Ishikawa (cell line): ENCODE measurements at regions not wholly inside any gene's neighbourhood (a gene's known extent, or its start where the extent isn't known, plus 50 kb on each side); places are given as distances from the start of the nearest gene placed in this dataset.

Experiments used
- CEBPB ChIP-seq: IDR thresholded peaks from 2 replicates; pipeline ENCODE4 v1.6.1; 2012
- CREB1 ChIP-seq: IDR thresholded peaks from 2 replicates; pipeline ENCODE4 v1.6.1; 2012; ENCODE audit warnings: low read depth
- EGR1 ChIP-seq: IDR thresholded peaks from 2 replicates; pipeline ENCODE4 v1.6.1; 2012
- EP300 ChIP-seq: IDR thresholded peaks from 2 replicates; pipeline ENCODE4 v1.6.1; 2012; ENCODE audit warnings: borderline replicate concordance
- FOXM1 ChIP-seq: IDR thresholded peaks from 2 replicates; pipeline ENCODE4 v1.6.1; 2012; ENCODE audit warnings: low read depth, borderline replicate concordance
- MAX ChIP-seq: IDR thresholded peaks from 2 replicates; pipeline ENCODE4 v1.6.1; 2012
- NFIC ChIP-seq: IDR thresholded peaks from 2 replicates; pipeline ENCODE4 v1.6.1; 2012
- RAD21 ChIP-seq: IDR thresholded peaks from 2 replicates; pipeline ENCODE4 v1.6.1; 2012; ENCODE audit warnings: low read depth
- REST ChIP-seq: IDR thresholded peaks from 2 replicates; pipeline ENCODE4 v1.6.1; 2012; ENCODE audit warnings: low read depth, mild to moderate bottlenecking
- TAF1 ChIP-seq: IDR thresholded peaks from 2 replicates; pipeline ENCODE4 v1.6.1; 2012; ENCODE audit warnings: low read depth, mild to moderate bottlenecking
- TCF12 ChIP-seq: IDR thresholded peaks from 2 replicates; pipeline ENCODE4 v1.6.1; 2012; ENCODE audit warnings: low read depth
- TEAD4 ChIP-seq: IDR thresholded peaks from 2 replicates; pipeline ENCODE4 v1.6.1; 2012
- USF1 ChIP-seq: IDR thresholded peaks from 2 replicates; pipeline ENCODE4 v1.6.1; 2012
- YY1 ChIP-seq: IDR thresholded peaks from 2 replicates; pipeline ENCODE4 v1.6.1; 2012; ENCODE audit warnings: low read depth
- ZBTB7A ChIP-seq: IDR thresholded peaks from 2 replicates; pipeline ENCODE4 v1.6.1; 2012; ENCODE audit warnings: low read depth

- TF ChIP-seq REST: no peak
Observed at GRCh38 chr2:180184506-180184905, 177.4 kb upstream of the CWC22 start.

GRCh38 chr2:180180511-180180910, 173.4 kb upstream of the CWC22 start:
- no peak for TF ChIP-seq RAD21
- no peak for TF ChIP-seq REST
- no peak for TF ChIP-seq MAX
- TF ChIP-seq CREB1: no peak
- TF ChIP-seq ZBTB7A: no peak
- TF ChIP-seq EP300: no peak
- TF ChIP-seq CEBPB: no peak
- no peak for TF ChIP-seq TEAD4
- TF ChIP-seq FOXM1: no peak
- no peak for TF ChIP-seq EGR1
- TF ChIP-seq YY1: no peak
- TF ChIP-seq NFIC: no peak
- no peak for TF ChIP-seq TCF12
- no peak for TF ChIP-seq TAF1
- no peak for TF ChIP-seq USF1

GRCh38 chr2:180177534-180177933, 170.4 kb upstream of the CWC22 start:
- TF ChIP-seq ZBTB7A (no peak), CREB1 (no peak), RAD21 (no peak), TCF12 (no peak), TAF1 (no peak), EGR1 (no peak), TEAD4 (no peak), EP300 (no peak), REST (no peak), CEBPB (no peak), MAX (no peak), YY1 (no peak), NFIC (no peak), USF1 (no peak), FOXM1 (no peak)

GRCh38 chr2:180175736-180176135, 168.6 kb upstream of the CWC22 start:
- TF ChIP-seq FOXM1: no peak
- no peak for TF ChIP-seq REST
- TF ChIP-seq TCF12: no peak
- TF ChIP-seq MAX: no peak
- TF ChIP-seq NFIC: no peak
- no peak for TF ChIP-seq EP300
- TF ChIP-seq CEBPB: no peak
- no peak for TF ChIP-seq RAD21
- TF ChIP-seq YY1: no peak
- no peak for TF ChIP-seq EGR1
- TF ChIP-seq USF1: no peak
- TF ChIP-seq TAF1: no peak
- no peak for TF ChIP-seq ZBTB7A
- no peak for TF ChIP-seq TEAD4
- TF ChIP-seq CREB1: no peak
